Occipital lobe (tissue), 1 donor: ENCODE measurements at regions not wholly inside any gene's neighbourhood (a gene's known extent, or its start where the extent isn't known, plus 50 kb on each side); places are given as distances from the start of the nearest gene placed in this dataset.

Experiments used
- DNase-seq: peaks from one replicate; lab custom pipeline; 2025; lab: John Stamatoyannopoulos, UW

DNA sequence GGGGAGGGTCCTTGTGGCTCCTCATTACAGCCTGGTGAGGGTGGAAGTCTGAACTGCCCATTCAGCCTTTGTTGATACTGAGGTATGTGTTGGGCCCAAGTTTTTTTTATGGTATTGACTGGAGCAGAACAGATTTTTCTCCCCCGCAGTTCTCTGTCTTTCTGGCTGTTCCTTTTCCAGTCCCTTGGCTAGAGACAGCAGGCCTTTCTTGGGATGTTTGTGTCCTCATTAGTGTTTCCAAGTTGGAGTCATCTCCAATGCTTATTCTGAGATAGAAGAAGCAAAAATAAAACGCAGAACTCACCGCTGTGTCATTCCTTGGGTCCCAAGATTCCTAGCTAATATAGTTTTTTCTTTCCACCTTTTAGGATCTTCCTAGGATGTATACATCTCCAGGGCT, 193.3 kb downstream of the RAMP3 start:
- peak; percentile 8 for DNase-seq

DNA sequence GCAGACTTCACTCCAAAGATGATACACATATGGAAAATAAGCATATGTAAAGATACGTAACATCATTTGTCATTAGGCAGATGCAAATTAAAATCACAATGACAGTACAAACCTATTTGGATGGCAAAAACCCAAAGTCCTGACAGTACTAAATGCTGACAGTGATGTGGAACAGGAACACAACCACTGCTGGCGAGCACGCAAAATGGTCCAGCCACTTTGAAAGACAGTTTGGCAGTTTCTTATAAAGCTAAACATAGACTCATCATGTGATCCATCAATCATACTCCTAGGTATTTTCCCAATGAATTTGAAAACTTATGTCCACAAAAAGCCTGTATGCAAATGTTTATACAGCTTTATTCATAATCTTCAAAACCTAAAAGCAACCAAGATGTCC, 200.7 kb downstream of the RAMP3 start:
- DNase-seq: no peak

DNA sequence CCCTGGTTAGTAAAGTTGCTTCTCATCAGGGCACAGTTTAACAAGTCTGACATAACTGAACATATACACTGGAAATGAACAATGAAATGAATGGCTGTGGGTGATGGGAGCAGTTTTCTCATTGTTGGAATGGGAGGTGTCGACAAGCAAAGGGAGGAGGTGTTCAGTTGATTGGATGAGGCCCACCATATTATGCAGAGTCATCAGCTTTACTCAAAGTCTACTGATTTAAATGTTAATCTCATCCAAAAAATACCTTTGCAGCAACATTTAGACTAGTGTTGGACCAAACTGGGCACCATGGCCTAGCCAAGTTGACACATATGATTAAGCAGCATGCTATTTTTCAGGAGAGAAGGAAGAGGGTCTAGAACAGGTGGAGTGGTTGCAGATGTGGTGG, 201.7 kb downstream of the RAMP3 start:
- no peak for DNase-seq

DNA sequence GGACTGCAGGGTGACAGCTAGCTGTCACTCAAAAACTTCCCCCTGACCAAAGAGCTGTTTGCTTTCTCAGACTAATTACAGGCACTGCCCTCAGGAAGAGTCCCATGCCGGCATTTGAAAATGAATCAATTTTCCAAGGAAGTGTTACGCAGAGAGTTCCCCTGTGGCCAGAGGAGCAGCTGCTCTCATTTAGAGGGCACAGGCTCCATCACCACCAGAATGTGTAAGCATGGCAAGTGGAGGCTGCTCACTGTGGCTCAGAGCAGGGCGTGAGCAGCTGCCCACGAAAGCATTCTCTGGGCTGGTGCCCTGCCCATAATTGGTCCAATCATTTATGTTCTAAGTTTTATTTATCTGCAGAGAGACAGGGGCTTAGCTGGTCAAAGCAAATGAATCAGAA, 202.2 kb downstream of the RAMP3 start:
- DNase-seq: no peak

DNA sequence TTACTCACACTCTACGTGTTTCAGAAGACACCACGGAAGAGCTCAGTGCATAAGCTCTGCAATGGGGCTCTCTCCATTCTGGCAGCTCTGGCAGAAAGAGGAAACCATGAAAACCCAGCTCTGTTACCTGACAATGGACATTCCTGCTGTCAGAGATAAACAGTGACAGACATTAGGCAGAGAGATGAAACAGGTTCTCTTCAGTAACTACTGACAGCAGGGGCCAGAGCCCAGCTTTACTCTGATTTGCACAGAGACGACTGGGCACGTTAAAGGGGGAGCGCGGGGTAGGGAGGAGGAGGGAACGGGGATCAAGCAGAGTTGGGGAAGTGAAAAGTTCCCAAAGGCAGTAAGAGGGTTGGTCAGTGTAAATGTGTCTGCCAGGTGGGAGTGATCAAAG, 206.1 kb downstream of the RAMP3 start:
- no peak for DNase-seq

DNA sequence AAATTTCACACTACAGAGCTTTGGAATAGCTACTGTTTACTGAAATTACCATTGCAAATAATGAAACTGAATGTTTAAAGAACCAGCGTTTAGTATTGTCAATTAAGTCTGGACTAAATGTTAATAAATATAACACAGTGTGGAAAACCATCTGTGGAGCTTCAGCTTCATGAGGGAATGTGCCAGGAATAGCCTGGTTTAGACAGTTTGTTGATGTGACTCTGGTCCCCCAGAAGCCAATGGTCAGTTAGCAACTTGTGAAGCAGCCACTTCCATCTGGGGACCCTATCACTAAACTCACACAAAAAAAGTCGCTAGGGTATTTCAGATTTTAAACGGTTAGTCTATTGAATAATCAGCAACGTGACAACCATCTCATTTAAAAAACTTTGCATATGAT, 207.8 kb downstream of the RAMP3 start:
- DNase-seq: no peak

DNA sequence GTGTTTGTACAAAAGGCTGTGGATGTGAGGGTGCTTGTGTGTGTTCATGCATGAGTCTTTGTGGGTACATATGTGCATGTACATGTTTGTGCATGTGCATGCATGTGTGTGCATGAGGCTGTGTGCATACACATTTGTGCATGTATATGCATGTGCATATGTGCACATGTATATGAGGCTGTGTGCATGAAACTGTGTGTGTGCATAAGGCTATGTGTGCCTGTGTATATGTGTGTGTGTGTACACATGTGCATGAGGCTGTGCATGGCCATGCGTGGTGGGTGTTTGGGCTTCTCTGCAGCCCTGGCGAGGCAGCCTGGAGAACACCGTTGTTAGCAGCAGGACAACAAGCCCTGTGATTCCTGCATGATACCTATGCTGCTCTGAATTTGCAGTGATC, 207.7 kb upstream of the ADCY1 start:
- no peak for DNase-seq

DNA sequence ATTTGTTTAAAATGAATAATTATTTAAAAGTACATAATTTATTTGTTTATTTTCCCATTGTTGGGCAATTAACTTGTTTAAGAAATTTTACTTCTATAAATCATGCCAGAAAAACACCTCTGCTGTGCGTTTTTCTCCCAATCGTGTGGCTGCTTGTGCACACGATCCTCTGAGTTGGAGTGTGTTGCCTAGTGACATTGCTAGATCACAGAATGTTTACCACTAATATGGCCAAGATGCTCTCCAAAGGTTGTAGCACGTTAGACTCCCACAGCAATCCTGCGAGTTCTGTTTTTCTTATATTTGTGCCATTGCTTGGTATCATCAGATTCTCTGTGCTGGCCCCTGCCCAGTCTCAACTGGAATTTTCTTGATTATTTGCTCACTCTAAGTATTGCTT, 207.1 kb upstream of the ADCY1 start:
- no peak for DNase-seq

DNA sequence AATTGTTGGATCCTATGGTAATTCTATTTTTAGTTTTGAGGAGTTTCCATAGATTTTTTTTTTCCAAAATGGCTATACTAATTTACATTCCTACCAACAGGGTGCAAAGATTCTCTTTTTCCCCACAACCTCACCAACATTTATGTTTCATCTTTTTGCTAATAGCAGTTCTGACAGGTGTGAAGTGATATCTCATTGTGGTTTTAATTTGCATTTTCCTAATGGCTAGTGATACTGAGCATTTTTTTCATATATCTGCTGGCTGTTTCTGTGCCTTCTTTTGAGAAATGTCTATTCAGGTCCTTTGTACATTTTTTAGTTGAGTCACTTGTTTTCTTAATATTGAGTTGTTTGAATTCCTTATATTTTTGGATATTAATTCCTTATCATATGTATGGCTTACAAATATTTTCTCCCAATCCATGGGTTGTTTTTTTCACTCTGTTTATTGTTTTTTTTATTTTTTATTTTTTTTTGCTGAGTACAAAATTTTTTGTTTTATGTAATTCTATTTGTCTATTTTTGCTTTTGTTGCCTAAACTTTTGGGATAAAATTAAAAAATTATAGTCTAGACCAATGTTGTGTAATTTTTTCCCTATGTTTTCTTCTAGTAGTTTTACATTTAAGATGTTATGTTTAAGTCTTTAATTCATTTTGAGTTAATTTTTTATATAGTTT, 205.9 kb upstream of the ADCY1 start:
- no peak for DNase-seq

DNA sequence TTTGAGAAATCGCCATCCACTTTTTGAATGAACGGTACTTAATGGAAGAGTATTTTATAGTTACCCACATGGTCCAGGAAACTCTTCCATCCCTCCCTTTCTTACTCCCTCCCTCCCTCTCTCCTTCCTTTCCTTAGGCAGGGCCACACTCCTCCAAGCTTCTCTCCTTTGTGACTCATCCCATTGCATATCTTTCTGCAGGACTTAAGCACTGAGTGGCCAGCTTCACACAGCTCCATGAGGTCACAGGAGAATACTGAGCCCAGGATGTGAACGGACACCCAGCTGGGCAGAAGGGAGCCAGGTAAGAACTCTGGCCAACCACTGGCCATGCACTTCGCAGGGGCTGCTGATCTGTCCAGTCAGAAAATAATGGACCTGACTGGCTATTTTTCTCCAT, 189.7 kb upstream of the ADCY1 start:
- no peak for DNase-seq

DNA sequence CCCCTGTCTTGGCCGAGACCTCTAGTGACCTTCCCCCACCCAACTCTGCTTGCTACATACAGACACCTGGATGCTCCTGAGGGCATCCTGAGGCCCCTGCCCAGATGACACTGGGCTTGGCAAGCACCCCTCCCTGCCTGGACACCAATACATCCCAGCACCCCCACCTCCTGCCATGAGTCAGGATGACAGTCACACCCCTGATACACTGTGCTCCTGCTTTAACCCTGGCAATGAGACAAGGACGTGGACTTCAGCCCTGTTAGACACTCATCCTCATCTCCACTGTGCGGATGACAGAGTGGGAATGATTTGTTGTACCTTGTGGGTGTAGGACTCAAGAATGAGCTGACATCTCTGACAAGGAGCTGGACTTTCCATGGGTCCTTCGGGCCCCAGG, 186.3 kb upstream of the ADCY1 start:
- DNase-seq: no peak

DNA sequence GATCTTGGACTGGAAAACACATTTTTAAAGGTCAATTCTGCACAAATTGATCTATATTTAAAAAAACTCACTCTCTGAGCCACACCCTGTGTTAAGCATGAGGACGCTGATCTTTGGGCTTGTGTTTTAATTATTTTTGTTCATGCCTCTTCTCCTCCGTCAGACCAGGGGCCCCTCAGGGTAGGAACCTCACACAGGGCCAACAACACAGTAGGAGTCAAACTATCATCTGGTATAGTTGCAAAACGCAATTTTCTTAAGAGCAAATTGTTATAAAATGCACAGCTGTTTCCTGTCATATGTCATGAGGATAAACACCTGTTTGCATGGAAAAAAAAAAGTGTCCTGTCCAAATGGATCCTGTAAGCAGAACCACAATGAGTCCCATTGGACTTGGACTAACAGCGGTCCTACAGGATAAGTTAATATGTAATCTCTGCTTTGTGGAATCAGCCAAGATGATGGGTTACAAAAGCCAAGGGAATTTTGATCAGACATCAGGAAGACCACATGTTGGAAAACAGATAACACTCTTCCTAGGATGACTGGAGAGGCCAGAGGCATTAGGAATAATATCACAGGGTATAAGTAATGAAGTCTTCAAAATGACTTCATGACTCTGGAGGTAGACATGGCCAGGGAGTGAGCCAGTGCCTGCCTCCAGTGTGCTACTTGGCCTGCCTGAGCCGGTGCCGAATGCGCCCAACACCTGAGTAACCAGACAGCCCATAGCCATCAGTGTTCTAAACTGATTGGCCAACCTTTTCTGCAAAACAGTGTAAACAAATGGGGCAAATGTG, 184.9 kb upstream of the ADCY1 start:
- DNase-seq: no peak

DNA sequence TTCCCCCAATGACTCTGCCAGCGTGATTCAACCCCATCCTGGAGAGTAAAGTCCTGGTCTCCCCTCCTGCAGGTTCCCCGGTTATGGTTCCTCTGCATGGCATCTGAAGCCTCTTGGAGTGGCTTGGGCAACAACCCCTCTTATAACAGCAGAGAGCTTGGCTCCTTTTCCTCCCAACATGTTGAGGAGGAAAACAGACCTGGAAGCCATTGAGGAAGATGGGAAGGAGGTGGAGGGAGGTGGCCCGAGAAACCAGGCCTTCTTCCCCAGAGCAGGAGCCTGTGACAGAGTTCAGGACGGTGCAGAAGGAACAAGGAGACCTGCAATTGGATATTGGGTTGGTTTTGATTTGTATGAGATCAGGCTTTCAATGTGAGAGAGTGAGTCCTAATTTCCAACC, 184.0 kb upstream of the ADCY1 start:
- no peak for DNase-seq

DNA sequence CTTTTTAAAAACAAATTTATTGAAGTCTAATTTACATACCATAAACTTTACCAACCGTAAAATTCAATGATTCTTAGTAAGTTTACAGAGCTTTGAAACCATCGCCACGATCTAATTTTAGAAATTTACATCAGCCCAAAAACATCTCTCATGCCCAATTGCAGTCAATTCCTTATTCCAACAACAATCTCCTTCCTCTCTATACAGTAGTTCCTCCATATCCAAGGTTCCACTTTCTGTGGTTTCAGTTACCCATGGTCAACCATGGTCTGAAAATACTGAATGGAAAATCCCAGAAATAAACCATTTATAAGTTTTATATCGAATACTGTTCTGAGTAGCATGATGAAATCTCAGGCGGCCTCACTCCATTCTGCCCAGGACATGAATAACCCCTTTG, 183.4 kb upstream of the ADCY1 start:
- no peak for DNase-seq

DNA sequence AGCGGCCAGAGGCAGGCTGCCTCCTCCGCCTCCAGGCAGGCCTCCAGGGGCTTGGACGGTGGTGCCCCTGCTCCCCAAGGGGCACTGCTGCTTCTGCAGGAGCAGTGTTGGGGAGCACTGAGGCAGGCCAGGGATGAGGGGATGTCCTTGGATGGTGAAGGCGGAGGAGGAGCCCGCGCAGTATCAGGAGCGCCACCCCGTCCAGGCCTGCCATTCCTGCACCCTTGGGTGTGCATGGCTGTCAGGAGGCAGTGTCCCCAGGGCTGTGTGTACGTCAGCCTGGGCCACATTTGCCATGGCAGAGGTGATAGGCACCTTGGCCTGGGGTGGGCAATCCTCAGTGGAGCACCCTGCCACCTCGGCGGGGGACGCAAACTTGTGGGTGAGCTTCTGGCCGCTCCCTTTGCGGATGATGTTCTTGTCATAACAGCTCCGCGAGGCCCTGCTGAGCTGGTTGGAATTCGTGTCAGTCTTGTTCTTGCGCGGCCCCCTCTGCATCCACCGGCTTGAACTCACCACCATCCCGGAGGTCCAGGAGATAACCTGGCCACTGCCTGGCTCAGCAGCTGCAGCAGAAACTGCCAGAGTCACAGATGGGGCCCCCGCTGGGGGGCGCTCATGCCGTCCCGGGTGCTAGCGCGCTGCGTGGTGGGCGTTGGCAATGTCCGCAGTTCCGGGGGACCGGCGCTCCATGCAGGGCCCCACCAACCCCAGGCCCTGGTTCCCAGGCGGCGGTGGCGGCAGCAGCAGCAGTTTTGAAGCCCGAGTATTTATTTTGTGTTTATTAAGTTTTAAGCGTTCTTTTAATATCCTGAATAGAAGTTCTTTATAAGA, 182.3 kb upstream of the ADCY1 start:
- no peak for DNase-seq

DNA sequence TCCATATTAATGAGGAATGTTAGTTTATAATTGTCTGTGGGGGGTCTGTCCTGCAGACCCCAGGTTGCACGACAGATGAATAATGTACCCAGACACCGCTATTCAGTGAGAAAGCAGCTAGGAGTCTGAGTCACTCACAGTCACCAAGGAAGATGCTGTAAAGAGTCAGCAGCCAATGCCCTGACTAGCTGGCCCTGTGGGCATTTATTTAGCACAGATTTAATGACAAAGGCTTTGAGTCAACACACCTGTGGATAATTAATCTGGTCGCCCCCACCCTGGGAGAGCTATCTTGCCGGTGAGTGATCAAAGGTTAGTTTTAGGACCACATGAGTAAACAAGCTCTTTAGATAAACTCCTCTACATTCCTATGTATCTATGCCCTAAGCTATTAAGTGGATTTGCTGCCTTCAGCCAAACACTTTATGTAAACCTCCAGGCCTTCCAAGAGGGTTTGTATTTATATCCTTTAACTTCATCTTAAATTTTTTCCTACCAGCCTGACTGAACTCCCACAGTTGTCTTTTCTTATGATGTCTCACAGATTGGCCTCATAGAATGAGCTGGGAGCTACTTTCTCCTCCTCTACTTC, 180.0 kb upstream of the ADCY1 start:
- no peak for DNase-seq

DNA sequence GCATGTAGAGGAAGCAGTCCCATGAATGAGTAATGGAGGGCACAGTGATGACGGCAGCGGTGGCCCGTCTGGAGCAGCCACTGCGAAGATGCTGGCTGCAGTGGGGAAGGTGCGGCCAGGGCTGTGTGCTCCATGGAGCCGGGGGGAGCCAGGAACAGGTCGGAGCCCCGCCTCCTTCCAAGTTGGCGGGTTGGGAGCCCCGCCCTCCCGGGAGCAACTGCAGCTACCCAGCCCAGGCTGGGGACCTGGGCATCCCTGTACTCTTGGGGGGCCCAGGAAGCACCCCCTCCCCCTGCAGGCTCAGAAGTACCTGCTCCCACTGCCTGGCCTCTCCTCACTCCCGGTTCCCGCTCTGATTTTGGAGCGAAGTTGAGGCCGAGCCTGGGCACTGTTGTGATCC, 175.1 kb upstream of the ADCY1 start:
- DNase-seq: no peak

DNA sequence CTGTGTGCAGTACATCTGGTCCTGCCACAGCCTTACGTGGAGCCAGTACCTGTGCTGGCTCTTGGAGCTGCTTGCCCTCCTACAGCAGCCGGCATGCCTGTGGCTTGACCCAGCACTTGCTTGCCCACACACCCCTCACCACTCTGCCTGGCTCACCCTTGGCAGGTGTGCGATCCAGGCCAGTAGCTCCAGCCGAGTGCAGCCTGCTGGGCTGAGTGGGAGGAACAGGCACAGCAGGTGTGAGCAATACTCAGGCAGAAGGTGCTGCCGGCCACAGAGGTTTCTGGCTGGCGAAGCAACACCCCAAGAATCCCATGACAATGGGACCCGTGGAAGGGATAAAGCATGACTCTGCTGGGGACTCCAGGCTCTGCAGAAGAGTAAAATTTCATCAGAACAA, 173.5 kb upstream of the ADCY1 start:
- DNase-seq: no peak

DNA sequence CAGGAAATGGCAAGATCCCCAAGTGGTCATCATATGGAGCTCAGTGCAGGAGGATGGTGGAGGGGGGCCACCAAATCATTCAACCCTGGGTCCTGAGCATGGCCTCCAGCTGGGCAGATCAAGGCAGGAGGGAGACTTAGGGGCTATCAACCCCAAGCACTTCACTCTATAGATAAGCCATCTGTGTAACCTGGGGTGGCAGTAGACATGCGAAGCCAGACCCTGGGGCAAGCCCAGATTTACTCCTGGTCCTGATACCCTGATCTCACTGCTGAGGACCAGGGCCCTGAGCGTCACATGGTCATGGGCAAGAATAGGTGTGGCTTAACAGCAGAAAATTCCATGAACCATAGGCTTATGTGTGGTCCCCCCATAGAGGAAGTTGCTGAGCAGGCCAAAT, 173.0 kb upstream of the ADCY1 start:
- DNase-seq: no peak

DNA sequence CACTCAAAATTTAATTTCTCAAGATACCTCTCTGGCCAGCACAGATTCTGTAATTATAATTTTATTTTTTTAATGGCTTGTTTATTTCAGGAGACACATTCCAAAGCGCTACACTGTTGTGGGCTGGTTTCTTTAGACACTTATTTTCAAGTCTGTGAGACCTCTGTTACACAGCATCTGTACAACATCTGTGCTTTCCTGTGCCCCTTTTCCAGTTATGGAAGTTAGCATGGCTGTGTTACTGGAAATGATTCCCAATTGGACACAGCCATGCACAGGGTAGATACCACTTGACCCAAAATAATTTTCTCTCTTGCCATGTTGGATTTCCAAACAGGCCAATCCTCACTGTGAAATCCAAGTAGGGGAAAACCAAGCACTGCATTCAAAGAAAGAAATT, 172.3 kb upstream of the ADCY1 start:
- no peak for DNase-seq

DNA sequence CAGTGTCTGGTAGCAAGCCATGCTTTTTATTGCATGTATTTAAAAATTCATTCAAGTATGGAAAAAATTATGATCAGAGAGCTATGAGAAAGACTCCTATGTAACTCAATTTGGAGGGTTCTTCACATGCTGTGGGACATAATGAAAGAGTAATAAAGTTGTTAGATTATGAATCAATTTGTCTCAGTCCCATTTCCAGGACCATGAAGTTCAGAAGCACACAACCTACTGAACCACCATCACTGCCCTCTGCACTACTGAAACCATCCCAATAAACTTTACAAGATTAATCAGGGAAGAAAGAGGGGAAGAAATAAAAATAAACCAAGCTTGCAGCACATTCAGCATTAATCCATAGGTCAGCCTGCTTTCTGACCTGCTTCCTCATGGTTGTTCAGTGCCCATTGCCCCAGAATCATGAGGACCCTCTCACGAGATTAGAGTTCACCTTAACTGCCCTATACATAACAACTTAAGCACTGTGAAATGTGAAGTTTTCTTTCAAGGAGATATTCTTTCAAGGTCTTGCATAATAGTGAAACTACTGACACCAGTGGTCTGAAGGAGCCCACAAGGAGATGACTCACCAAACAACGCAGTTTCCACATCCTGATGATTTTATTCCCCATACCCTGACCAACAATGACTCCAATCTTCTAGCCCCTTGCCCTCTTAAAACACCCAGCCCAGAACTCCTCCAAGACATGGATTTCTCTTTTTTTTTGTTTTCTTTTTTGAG, 171.5 kb upstream of the ADCY1 start:
- DNase-seq: no peak
